SU-DHL-6 (cell line): ENCODE measurements at regions not wholly inside any gene's neighbourhood (a gene's known extent, or its start where the extent isn't known, plus 50 kb on each side); places are given as distances from the start of the nearest gene placed in this dataset.

Experiments
- H2AFZ ChIP-seq: fragments of 200-600 bp; sonication (generic); 2 replicates; pipeline ENCODE4 v1.6.1; 2014; ENCODE audit warnings: low read depth, mild to moderate bottlenecking, moderate library complexity, mixed read lengths, antibody characterized with exemption, low read length; ENCODE audit not compliant: severe bottlenecking
- H3F3A ChIP-seq: fragments of 200-600 bp; shearing (Covaris generic); 2 replicates; pipeline ENCODE4 v1.6.0; 2016; ENCODE audit warnings: antibody characterized with exemption, mild to moderate bottlenecking; ENCODE audit not compliant: insufficient read depth
- H3K27ac ChIP-seq: fragments of 200-600 bp; sonication (generic); 2 replicates; pipeline ENCODE4 v1.5.1; 2016; ENCODE audit warnings: low read depth, mild to moderate bottlenecking, low read length, moderate library complexity, mixed read lengths
- H3K27me3 ChIP-seq: fragments of 200-600 bp; sonication (generic), shearing (Covaris generic); 2 replicates; pipeline ENCODE4 v1.6.0; 2014; ENCODE audit warnings: mild to moderate bottlenecking, low read length
- H3K36me3 ChIP-seq: fragments of 200-600 bp; sonication (generic); 2 replicates; pipeline ENCODE4 v1.6.1; 2014; ENCODE audit warnings: mild to moderate bottlenecking, low read length, mixed read lengths
- H3K4me2 ChIP-seq: fragments of 300-600, 200-600 bp; shearing (Covaris generic), sonication (generic); 2 replicates; pipeline ENCODE4 v1.6.0; 2014; ENCODE audit warnings: low read length, low read depth, mild to moderate bottlenecking; ENCODE audit not compliant: poor library complexity, severe bottlenecking
- H3K4me3 ChIP-seq: fragments of 200-600 bp; sonication (generic); 2 replicates; pipeline ENCODE4 v1.5.1; 2014; ENCODE audit warnings: antibody characterized with exemption, low read length, mild to moderate bottlenecking, mixed read lengths; ENCODE audit not compliant: insufficient read depth, poor library complexity, severe bottlenecking
- H3K79me2 ChIP-seq: fragments of 200-600 bp; sonication (generic); 2 replicates; pipeline ENCODE4 v1.6.1; 2014; ENCODE audit warnings: mild to moderate bottlenecking, low read length, moderate library complexity; ENCODE audit not compliant: insufficient read depth
- H3K9ac ChIP-seq: fragments of 200-600 bp; sonication (generic); 2 replicates; pipeline ENCODE4 v1.7.0; 2014; ENCODE audit warnings: mild to moderate bottlenecking, low read length
- H3K9me2 ChIP-seq: fragments of 200-600 bp; sonication (generic); replicated peaks from 2 replicates; pipeline ENCODE4 v1.6.1; 2014; ENCODE audit warnings: low read length; ENCODE audit not compliant: insufficient read depth
- H3K9me3 ChIP-seq: fragments of 200-600 bp; sonication (generic); 2 replicates; pipeline ENCODE4 v1.6.1; 2014; ENCODE audit warnings: low read length, mixed read lengths; ENCODE audit not compliant: insufficient read depth
- H4K20me1 ChIP-seq: fragments of 200-600 bp; sonication (generic); 2 replicates; pipeline ENCODE4 v1.6.1; 2014; ENCODE audit warnings: low read depth, mild to moderate bottlenecking, antibody characterized with exemption, low read length, moderate library complexity, mixed read lengths
- CTCF ChIP-seq: fragments of 200-600 bp; sonication (generic); IDR thresholded peaks from one replicate; pipeline ENCODE4 v1.5.1; 2017; ENCODE audit warnings: antibody characterized with exemption, mild to moderate bottlenecking, low read length, moderate library complexity; ENCODE audit not compliant: insufficient read depth, poor library complexity, severe bottlenecking
- EZH2phosphoT487 ChIP-seq: fragments of 200-600 bp; sonication (generic), shearing (Covaris generic); conservative IDR thresholded peaks from 2 replicates; pipeline ENCODE4 v1.6.1; 2018; ENCODE audit warnings: mild to moderate bottlenecking, antibody characterized with exemption, low read length, moderate library complexity, mixed read lengths

GRCh38 chrX:40845331-40845911, 110.1 kb upstream of the MED14 start:
- Histone ChIP-seq H3K9me3 (no peaks in the 10 kb centered on the region), H3K79me2 (no peaks in the 10 kb centered on the region), H4K20me1 (no peaks in the 10 kb centered on the region), H3K27me3 (no peaks in the 10 kb centered on the region), H3F3A (no peaks in the 10 kb centered on the region), H3K4me2 (no peak overlapping the region), H3K9me2 (no peaks in the 10 kb centered on the region), H3K9ac (no peak overlapping the region), H3K27ac (no peak overlapping the region), H3K4me3 (no peak overlapping the region), H2AFZ (no peak overlapping the region), H3K36me3 (no peaks in the 10 kb centered on the region)
- TF ChIP-seq EZH2phosphoT487 = no peak
- no peak for TF ChIP-seq CTCF

- no peaks in the 10 kb centered on the region for H4K20me1 ChIP-seq
- no peak overlapping the region for H3K4me2 ChIP-seq
- TF ChIP-seq EZH2phosphoT487 (no peak), CTCF (no peak)
- H3K9me3 ChIP-seq = no peaks in the 10 kb centered on the region
- H3K27me3 ChIP-seq = no peaks in the 10 kb centered on the region
- H2AFZ ChIP-seq = no peak overlapping the region
- H3K79me2 ChIP-seq = no peaks in the 10 kb centered on the region
- no peaks in the 10 kb centered on the region for H3K36me3 ChIP-seq
- H3K4me3 ChIP-seq = no peak overlapping the region
- no peaks in the 10 kb centered on the region for H3F3A ChIP-seq
- no peak overlapping the region for H3K27ac ChIP-seq
- H3K9ac ChIP-seq = no peak overlapping the region
- H3K9me2 ChIP-seq = no peaks in the 10 kb centered on the region
Observed at GRCh38 chrX:40849906-40850823, 114.8 kb upstream of the MED14 start.

- H4K20me1 ChIP-seq = no peaks in the 10 kb centered on the region
- H3K27me3 ChIP-seq = no peaks in the 10 kb centered on the region
- no peak overlapping the region for H3K4me2 ChIP-seq
- no peaks in the 10 kb centered on the region for H3K9me2 ChIP-seq
- no peaks in the 10 kb centered on the region for H3K9me3 ChIP-seq
- H3K79me2 ChIP-seq = no peaks in the 10 kb centered on the region
- TF ChIP-seq EZH2phosphoT487 (no peak), CTCF (no peak)
- no peak overlapping the region for H3K9ac ChIP-seq
- no peak overlapping the region for H3K27ac ChIP-seq
- no peak overlapping the region for H3K4me3 ChIP-seq
- H2AFZ ChIP-seq = no peak overlapping the region
- H3K36me3 ChIP-seq = no peaks in the 10 kb centered on the region
- no peaks in the 10 kb centered on the region for H3F3A ChIP-seq
Observed at GRCh38 chrX:40852586-40852985, 117.2 kb upstream of the MED14 start.
